Hematopoietic multipotent progenitor cell treated with erythropoietin and hydrocortisone succinate and interleukin-3 and kit ligand, for 15 days (in vitro differentiated cells): ENCODE measurements at regions not wholly inside any gene's neighbourhood (a gene's known extent, or its start where the extent isn't known, plus 50 kb on each side); places are given as distances from the start of the nearest gene placed in this dataset.
"Not testable (repeated sequence)": the region's sequence is repeated elsewhere in the genome, so short reads cannot be mapped to it uniquely, and the experiment has no call there.

Source experiments
- DNase-seq: peaks from one replicate; pipeline ENCODE4 v3.0.0-alpha.2; 2015; ENCODE audit warnings: low spot score

DNA sequence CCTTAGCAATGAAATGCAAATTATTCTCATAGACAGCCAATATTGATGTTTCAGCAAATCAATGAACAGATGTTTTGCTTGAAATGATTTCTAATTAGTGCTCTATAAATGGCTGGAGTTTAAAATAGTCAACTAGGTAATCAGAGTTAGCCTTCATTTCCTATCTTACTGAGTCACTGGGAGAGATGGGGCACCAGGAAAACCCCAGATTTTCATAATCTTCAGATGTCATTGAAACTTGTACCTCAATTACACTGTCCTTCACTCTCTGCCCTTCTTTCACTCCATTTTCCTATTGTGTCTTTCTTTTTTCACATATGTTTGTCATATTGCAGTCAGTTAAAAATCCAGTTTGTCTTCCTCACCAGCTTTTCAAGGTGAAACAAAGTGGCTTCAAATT lies 92.7 kb downstream of the C12orf75 start:
- DNase-seq, result no peak

- DNase-seq, result no peak
These were observed 93.4 kb downstream of the C12orf75 start for GRCh38 chr12:105423921-105424320.

GRCh38 chr12:105425254-105426174 lies 95.0 kb downstream of the C12orf75 start:
- no peak for DNase-seq

- DNase-seq, result no peak
These were observed 96.3 kb downstream of the C12orf75 start for GRCh38 chr12:105426766-105427165.

GRCh38 chr12:105427883-105428282 lies 97.4 kb downstream of the C12orf75 start:
- DNase-seq, result no peak

GRCh38 chr12:105428793-105429395 lies 98.4 kb downstream of the C12orf75 start:
- no peak for DNase-seq

- DNase-seq, result no peak
These were observed 99.0 kb downstream of the C12orf75 start for GRCh38 chr12:105429511-105429910.

GRCh38 chr12:105431537-105432100 lies 101.1 kb downstream of the C12orf75 start:
- no peak for DNase-seq

DNA sequence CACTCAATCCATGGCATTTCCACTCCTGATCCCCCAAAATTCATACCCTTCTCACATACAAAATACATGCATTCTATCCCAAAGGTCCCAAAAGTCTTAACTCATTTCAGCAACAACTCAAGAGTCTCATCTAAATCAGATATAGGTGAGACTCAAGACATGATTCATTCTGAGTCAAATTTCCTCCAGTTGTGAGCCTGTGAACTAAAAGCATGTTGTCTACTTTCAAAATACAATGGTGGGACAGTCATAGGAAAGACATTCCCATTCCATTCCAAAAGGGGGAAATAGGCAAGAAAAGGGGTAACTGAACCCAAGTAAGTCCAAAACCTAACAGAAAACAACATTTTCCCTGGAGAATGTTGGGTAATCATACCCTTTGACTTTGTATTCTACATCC lies 103.3 kb downstream of the C12orf75 start:
- no peak for DNase-seq

DNA sequence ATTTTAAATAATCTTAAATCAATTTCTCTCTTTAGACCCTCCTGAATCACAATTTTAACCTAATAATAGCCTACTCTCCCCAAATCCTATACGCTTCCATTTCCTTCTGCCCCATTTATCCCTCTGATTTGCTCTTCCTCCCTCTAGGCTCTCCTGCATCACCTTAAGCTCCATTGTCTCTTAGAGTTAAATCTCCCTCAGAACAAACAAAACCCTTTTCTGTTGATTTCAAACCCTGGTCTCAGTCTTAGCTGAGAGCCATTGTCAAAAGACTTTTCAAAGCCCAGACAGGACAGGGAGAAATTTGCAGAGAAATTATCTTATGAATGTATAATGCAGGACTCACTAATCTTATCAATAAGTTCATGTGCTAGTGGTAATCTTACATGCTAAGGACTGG lies 106.1 kb downstream of the C12orf75 start:
- no peak for DNase-seq

GRCh38 chr12:105440037-105440664 lies 109.7 kb downstream of the C12orf75 start:
- DNase-seq, result no peak

DNA sequence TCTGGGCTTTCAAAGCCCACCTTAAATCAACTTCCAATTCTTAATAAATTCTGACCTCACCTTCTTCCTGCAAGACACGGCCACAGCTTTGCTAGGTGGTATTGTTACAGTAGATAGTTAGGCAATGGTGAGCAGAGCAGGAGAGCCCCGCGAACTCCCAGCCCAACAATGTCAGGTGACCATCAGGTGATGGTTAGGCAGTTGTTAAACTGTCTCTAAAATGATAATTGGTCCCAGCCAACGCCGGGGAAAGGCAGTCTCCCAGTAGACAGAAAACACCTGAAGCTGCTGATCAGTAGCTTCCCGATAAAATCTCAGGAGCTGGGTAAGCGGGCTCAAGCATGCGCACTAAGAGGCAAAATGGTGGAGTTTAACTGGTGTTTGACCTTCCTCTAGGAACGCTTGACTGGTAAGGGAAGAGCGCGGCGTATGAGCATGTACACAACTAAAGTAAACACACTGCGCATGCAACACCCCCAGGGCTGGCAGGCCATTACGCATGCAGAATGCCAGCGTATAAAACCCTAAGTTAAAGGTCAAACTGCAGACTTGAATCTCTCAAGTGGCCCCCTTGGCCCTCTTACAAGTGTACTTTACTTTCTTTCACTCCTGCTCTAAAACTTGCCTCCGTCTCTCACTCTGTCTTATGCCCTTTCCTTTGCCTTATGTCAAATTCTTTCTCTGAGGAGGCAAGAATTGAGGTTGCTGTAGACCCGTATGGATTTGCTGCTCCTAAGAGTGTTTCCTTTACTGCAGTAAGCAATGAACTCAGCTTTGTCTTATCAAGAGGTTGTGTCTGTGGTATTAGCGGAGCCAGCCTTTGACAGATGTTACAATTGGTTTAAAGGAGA lies 113.5 kb downstream of the C12orf75 start:
- no peak for DNase-seq

GRCh38 chr12:105444653-105445102 lies 114.2 kb downstream of the C12orf75 start:
- DNase-seq, result no peak

DNA sequence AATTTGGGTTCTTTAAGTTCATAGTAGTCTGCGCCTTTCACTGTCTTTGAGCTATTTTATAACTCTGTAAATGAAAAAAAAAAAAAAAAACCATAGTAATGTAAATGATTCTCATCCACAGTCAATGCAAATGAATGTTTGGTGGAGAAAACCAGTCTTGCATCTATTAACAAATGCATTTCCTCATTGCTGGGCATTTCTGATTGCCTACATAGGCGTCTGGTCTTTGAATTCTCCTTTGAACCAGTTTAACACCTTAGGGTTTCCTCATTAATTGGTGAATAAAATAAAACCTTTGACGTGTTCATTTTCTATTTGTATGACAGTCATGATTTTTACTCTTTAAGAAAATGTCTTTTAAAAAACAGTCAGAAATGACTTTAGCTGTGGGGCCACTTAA lies 114.8 kb downstream of the C12orf75 start:
- DNase-seq, result no peak

GRCh38 chr12:105445649-105446048 lies 115.2 kb downstream of the C12orf75 start:
- no peak for DNase-seq

DNA sequence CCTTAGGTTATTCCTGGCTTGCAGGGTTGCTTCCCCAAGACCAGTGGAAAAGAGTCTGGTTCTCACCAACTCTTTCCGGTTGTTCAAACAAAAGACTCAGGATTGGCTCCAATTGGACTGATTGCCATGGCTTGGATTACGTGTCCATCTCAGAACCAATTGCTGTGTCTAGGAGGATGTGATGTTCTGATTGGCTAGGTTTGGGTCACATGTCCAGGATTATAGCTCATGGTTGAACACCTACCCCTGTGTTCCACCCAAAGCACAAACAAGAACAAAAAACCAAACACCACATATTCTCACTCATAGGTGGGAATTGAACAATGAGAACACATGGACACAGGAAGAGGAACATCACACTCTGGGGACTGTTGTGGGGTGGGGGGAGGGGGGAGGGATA lies 116.0 kb downstream of the C12orf75 start:
- not testable (repeated sequence) for DNase-seq

DNA sequence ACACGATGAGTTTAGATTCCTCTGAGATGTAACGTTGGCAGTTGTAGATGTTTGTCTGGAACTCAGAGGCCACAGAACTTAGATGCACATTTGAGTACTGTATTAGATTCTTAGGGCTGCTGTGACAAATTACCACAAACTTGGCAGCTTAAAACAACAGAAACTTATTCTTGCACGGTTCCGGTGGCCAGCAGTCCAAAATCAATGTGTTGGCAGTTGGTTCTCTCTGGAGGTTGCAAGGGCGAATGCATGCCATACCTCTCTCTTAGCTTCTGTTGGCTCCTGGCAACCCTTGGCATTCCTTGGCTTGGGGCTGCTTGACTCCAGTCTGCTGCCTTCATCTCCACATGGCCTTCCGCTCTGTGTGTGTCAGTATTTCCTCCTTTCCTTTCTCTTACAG lies 118.9 kb downstream of the C12orf75 start:
- DNase-seq, result no peak

GRCh38 chr12:105451211-105451610 lies 120.7 kb downstream of the C12orf75 start:
- DNase-seq, result no peak

DNA sequence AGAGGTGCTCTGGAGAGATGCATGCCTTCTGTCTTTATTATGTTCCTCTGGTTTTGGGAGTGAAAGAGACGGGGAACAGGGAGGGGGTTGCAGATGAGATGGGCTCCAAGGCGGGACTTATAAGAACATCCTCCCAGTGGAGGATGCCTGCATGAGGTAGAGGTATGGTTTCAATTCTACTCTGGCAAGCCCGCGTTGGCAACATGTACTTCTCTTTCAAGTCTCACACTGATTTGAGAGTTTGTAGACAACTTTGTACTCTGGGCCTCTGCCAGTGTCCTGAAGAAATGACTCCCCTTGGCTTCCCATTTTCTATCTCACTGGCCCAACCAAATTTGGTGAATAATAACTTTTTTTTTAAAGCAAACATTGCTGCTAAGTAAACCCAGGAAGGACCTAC lies 121.3 kb downstream of the C12orf75 start:
- no peak for DNase-seq

- no peak for DNase-seq
These were observed 122.8 kb downstream of the C12orf75 start for GRCh38 chr12:105453316-105453715.

- no peak for DNase-seq
These were observed 124.2 kb downstream of the C12orf75 start for GRCh38 chr12:105454688-105455087.

DNA sequence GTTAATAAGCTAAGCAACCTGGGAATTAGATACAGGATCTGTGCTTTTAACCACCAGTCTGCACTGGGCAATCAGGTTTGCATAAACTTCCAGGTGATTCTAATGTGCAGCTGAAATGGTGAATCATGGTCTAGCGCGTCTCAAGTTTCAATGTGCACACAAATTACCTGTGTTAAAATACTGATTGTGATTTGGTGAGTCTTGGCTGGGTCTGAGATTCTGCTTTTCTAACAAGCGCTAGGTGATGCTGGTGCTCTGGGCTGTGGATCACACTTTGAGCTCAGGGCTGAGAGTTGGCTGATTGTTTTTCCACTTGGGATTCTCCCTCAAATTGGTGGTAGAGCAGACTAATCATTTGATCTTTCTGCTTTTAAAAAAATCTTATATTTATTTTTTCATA lies 124.8 kb downstream of the C12orf75 start:
- DNase-seq, result no peak
